ENCODE measurements at regions not wholly inside any gene's neighbourhood (a gene's known extent, or its start where the extent isn't known, plus 50 kb on each side); places are given as distances from the start of the nearest gene placed in this dataset.

DNA sequence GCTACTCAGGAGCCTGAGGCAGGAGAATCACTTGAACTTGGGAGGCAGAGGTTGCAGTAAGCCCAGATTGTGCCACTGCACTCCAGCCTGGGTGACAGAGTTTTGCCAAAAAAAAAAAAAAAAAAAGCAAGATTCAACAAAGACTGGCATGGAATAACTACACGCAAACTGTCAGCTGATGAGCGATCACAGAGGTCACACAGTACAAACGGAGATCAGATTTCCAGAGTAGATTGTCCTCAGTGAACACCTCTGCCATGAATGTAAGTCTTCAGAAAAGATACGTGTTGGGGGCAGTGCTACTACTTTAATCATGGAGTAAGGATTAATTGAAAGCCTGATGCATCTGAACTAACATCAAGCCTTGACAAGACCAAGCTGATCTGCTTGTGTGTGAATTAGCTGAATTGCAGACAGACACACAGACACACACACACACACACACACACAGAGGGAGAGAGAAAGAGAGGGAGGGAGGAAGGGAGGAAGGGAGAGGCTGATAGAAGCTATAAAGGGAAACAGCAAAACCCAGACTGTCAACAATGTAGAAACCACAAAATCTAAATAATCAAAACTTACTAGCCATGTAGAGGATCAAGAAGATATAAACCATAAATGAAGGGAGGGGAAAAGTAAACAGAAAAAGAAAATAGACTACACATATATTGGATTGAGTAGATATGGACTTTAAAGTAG lies 222.9 kb upstream of the ZNF462 start:
- TF ChIP-seq EZH2 (IDR thresholded peaks at IDR 0.05; ENCODE audit: borderline replicate concordance, insufficient read depth, low read length, poor library complexity, severe bottlenecking) (no peak), POLR2AphosphoS5 (IDR thresholded peaks at IDR 0.05) (no peak), SMC3 (conservative IDR thresholded peaks at IDR 0.05; ENCODE audit: poor library complexity) (no peak), RAD21 (conservative IDR thresholded peaks at IDR 0.05) (no peak)
- TF ChIP-seq, protein P1, sequence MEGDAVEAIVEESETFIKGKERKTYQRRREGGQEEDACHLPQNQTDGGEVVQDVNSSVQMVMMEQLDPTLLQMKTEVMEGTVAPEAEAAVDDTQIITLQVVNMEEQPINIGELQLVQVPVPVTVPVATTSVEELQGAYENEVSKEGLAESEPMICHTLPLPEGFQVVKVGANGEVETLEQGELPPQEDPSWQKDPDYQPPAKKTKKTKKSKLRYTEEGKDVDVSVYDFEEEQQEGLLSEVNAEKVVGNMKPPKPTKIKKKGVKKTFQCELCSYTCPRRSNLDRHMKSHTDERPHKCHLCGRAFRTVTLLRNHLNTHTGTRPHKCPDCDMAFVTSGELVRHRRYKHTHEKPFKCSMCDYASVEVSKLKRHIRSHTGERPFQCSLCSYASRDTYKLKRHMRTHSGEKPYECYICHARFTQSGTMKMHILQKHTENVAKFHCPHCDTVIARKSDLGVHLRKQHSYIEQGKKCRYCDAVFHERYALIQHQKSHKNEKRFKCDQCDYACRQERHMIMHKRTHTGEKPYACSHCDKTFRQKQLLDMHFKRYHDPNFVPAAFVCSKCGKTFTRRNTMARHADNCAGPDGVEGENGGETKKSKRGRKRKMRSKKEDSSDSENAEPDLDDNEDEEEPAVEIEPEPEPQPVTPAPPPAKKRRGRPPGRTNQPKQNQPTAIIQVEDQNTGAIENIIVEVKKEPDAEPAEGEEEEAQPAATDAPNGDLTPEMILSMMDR (IDR thresholded peaks at IDR 0.05; ENCODE audit: poor library complexity, severe bottlenecking) = no peak
- TF ChIP-seq, protein P2, sequence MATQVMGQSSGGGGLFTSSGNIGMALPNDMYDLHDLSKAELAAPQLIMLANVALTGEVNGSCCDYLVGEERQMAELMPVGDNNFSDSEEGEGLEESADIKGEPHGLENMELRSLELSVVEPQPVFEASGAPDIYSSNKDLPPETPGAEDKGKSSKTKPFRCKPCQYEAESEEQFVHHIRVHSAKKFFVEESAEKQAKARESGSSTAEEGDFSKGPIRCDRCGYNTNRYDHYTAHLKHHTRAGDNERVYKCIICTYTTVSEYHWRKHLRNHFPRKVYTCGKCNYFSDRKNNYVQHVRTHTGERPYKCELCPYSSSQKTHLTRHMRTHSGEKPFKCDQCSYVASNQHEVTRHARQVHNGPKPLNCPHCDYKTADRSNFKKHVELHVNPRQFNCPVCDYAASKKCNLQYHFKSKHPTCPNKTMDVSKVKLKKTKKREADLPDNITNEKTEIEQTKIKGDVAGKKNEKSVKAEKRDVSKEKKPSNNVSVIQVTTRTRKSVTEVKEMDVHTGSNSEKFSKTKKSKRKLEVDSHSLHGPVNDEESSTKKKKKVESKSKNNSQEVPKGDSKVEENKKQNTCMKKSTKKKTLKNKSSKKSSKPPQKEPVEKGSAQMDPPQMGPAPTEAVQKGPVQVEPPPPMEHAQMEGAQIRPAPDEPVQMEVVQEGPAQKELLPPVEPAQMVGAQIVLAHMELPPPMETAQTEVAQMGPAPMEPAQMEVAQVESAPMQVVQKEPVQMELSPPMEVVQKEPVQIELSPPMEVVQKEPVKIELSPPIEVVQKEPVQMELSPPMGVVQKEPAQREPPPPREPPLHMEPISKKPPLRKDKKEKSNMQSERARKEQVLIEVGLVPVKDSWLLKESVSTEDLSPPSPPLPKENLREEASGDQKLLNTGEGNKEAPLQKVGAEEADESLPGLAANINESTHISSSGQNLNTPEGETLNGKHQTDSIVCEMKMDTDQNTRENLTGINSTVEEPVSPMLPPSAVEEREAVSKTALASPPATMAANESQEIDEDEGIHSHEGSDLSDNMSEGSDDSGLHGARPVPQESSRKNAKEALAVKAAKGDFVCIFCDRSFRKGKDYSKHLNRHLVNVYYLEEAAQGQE (IDR thresholded peaks at IDR 0.05; ENCODE audit: borderline replicate concordance) = no peak

Measured in neural cell (in vitro differentiated cells).